Spinal cord (tissue), 9 donors: ENCODE measurements at regions not wholly inside any gene's neighbourhood (a gene's known extent, or its start where the extent isn't known, plus 50 kb on each side); places are given as distances from the start of the nearest gene placed in this dataset.

ENCODE experiments used
- DNase-seq, 6 donors: peaks; one replicate each; pipeline versions ENCODE4 v3.0.0 to v3.0.0-alpha.2; 2013 to 2015; ENCODE audit warnings: low spot score in 6 of 6, low read depth in 4 of 6
- H3K27ac ChIP-seq: one replicate; pipeline ENCODE4 v1.5.1; 2013; ENCODE audit warnings: low read depth, low read length, control low read depth
- H3K27me3 ChIP-seq: one replicate; pipeline ENCODE4 v1.6.1; 2013; ENCODE audit warnings: low read length; ENCODE audit not compliant: control insufficient read depth, insufficient read depth
- H3K36me3 ChIP-seq: one replicate; pipeline ENCODE4 v1.6.1; 2013; ENCODE audit warnings: low read length; ENCODE audit not compliant: control insufficient read depth, insufficient read depth
- H3K4me1 ChIP-seq: one replicate; pipeline ENCODE4 v1.6.1; 2013; ENCODE audit warnings: low read length; ENCODE audit not compliant: control insufficient read depth, insufficient read depth
- H3K4me3 ChIP-seq: one replicate; pipeline ENCODE4 v1.5.1; 2013; ENCODE audit warnings: low read depth, low read length, control low read depth
- H3K9me3 ChIP-seq: one replicate; pipeline ENCODE4 v1.6.1; 2013; ENCODE audit warnings: low read length; ENCODE audit not compliant: control insufficient read depth, insufficient read depth
- WGBS: methylation state at CpG from one replicate; pipeline ENCODE4 v1.1.5; 2013; ENCODE audit warnings: missing lambda C conversion rate; ENCODE audit not compliant: insufficient coverage; 5-methylcytosine and 5-hydroxymethylcytosine counted together
- donor health status: healthy.

GRCh38 chr3:110391042-110391441 lies 680.6 kb upstream of the NECTIN3 start:
- WGBS: 52% methylated on average over 2 of the region's 3 CpGs
- no peaks in the 10 kb centered on the region for H3K9me3 ChIP-seq
- no peak overlapping the region for H3K4me3 ChIP-seq
- H3K27me3 ChIP-seq: no peaks in the 10 kb centered on the region
- no peak overlapping the region for H3K27ac ChIP-seq
- no peaks in the 10 kb centered on the region for H3K36me3 ChIP-seq
- DNase-seq: peak in 2 of 6 donors; percentile 4 to 76
- H3K4me1 ChIP-seq: no peaks in the 10 kb centered on the region

- WGBS: 92% methylated on average over 2 of the region's 7 CpGs
- H3K27me3 ChIP-seq: no peaks in the 10 kb centered on the region
- DNase-seq: no peak
- no peak overlapping the region for H3K27ac ChIP-seq
- no peaks in the 10 kb centered on the region for H3K36me3 ChIP-seq
- H3K4me1 ChIP-seq: no peaks in the 10 kb centered on the region
- no peak overlapping the region for H3K4me3 ChIP-seq
- no peaks in the 10 kb centered on the region for H3K9me3 ChIP-seq
These were observed 679.8 kb upstream of the NECTIN3 start for GRCh38 chr3:110391640-110392395.

GRCh38 chr3:110393941-110394340 lies 677.7 kb upstream of the NECTIN3 start:
- Histone ChIP-seq H3K9me3 (no peaks in the 10 kb centered on the region), H3K27ac (no peak overlapping the region), H3K36me3 (no peaks in the 10 kb centered on the region), H3K4me1 (no peaks in the 10 kb centered on the region), H3K27me3 (no peaks in the 10 kb centered on the region), H3K4me3 (no peak overlapping the region)
- 100% methylated on average over 1 of the region's 2 CpGs for WGBS
- DNase-seq: peak in 1 of 6 donors; percentile 69

- H3K4me3 ChIP-seq: no peak overlapping the region
- H3K4me1 ChIP-seq: no peaks in the 10 kb centered on the region
- DNase-seq: no peak
- H3K9me3 ChIP-seq: no peaks in the 10 kb centered on the region
- H3K27ac ChIP-seq: no peak overlapping the region
- no peaks in the 10 kb centered on the region for H3K27me3 ChIP-seq
- H3K36me3 ChIP-seq: no peaks in the 10 kb centered on the region
- WGBS: no CpG with 5 or more reads among the region's 1 CpG
These were observed 674.5 kb upstream of the NECTIN3 start for GRCh38 chr3:110397115-110397514.

GRCh38 chr3:110400315-110400714 lies 671.3 kb upstream of the NECTIN3 start:
- DNase-seq: no peak

GRCh38 chr3:110405830-110406585 lies 665.6 kb upstream of the NECTIN3 start:
- H3K27me3 ChIP-seq: no peaks in the 10 kb centered on the region
- no peak for DNase-seq
- H3K4me1 ChIP-seq: no peaks in the 10 kb centered on the region
- H3K27ac ChIP-seq: no peak overlapping the region
- no CpG with 5 or more reads among the region's 1 CpG for WGBS
- no peaks in the 10 kb centered on the region for H3K9me3 ChIP-seq
- no peak overlapping the region for H3K4me3 ChIP-seq
- H3K36me3 ChIP-seq: no peaks in the 10 kb centered on the region

More at GRCh38 chr3:110400315-110400714, 671.3 kb upstream of the NECTIN3 start:
- Histone ChIP-seq H3K9me3 (no peaks in the 10 kb centered on the region), H3K36me3 (no peaks in the 10 kb centered on the region), H3K27ac (no peak overlapping the region), H3K27me3 (no peaks in the 10 kb centered on the region), H3K4me3 (no peak overlapping the region), H3K4me1 (no peaks in the 10 kb centered on the region)
- WGBS: no CpG with 5 or more reads among the region's 2 CpGs

GRCh38 chr3:110413266-110413665 lies 658.4 kb upstream of the NECTIN3 start:
- Histone ChIP-seq H3K4me1 (no peaks in the 10 kb centered on the region), H3K36me3 (no peaks in the 10 kb centered on the region), H3K27me3 (no peaks in the 10 kb centered on the region), H3K27ac (no peak overlapping the region), H3K9me3 (no peaks in the 10 kb centered on the region), H3K4me3 (no peak overlapping the region)
- DNase-seq: peak in 2 of 6 donors; percentile 29 to 32
- 78% methylated on average over 1 of the region's 3 CpGs for WGBS

GRCh38 chr3:110413807-110414748 lies 657.5 kb upstream of the NECTIN3 start:
- H3K4me1 ChIP-seq: no peaks in the 10 kb centered on the region
- H3K27me3 ChIP-seq: no peaks in the 10 kb centered on the region
- H3K4me3 ChIP-seq: no peak overlapping the region
- H3K36me3 ChIP-seq: no peaks in the 10 kb centered on the region
- no peak for DNase-seq
- no peak overlapping the region for H3K27ac ChIP-seq
- 33% methylated on average over 1 of the region's 4 CpGs for WGBS
- H3K9me3 ChIP-seq: no peaks in the 10 kb centered on the region

GRCh38 chr3:110414855-110415254 lies 656.8 kb upstream of the NECTIN3 start:
- H3K9me3 ChIP-seq: no peaks in the 10 kb centered on the region
- H3K4me1 ChIP-seq: no peaks in the 10 kb centered on the region
- no peaks in the 10 kb centered on the region for H3K36me3 ChIP-seq
- no peak overlapping the region for H3K4me3 ChIP-seq
- no peak overlapping the region for H3K27ac ChIP-seq
- 60% methylated on average over 1 of the region's 3 CpGs for WGBS
- no peaks in the 10 kb centered on the region for H3K27me3 ChIP-seq
- no peak for DNase-seq
